Breast epithelium (tissue), 3 donors: ENCODE measurements at regions not wholly inside any gene's neighbourhood (a gene's known extent, or its start where the extent isn't known, plus 50 kb on each side); places are given as distances from the start of the nearest gene placed in this dataset.

Experiments used
- CTCF ChIP-seq, 3 donors: fragments of 450-650 bp; IDR thresholded peaks; one replicate each; pipeline ENCODE4 v1.5.1; 2016 to 2017; ENCODE audit warnings: antibody characterized with exemption in 3 of 3, mild to moderate bottlenecking in 3 of 3, moderate library complexity in 3 of 3
- POLR2AphosphoS5 ChIP-seq, 3 donors: sonication (generic); formaldehyde crosslinking; IDR thresholded peaks; one replicate each; pipeline ENCODE4 v1.6.1; 2017; ENCODE audit warnings: antibody characterized with exemption in 3 of 3

- TF ChIP-seq CTCF (IDR thresholded peaks at IDR 0.05) (no peak), POLR2AphosphoS5 (IDR thresholded peaks at IDR 0.05) (no peak)
Observed at GRCh38 chr6:163955096-163955495, 540.6 kb downstream of the QKI start.
